ENCODE measurements at regions not wholly inside any gene's neighbourhood (a gene's known extent, or its start where the extent isn't known, plus 50 kb on each side); places are given as distances from the start of the nearest gene placed in this dataset.

DNA sequence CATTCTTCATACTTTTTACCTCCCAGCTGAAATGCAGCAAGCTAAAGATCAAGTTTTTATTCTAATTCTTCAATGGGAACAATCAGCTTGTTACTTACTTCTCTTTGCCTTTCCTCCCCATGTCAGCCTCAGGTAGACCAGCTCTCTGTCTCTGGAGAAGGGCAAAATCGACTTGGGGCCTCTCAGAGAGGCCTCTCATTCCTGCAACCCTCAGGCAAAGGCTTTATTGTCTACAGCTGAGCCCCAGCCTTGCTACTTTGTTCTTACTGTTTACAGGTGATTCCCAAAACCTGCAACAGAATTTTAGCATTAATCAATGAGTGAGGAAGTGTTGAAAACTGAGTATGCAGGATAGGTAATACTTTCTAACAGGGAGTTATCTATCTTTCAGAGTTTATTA lies 148.6 kb downstream of the KIF2B start:
- TF ChIP-seq, protein P1, sequence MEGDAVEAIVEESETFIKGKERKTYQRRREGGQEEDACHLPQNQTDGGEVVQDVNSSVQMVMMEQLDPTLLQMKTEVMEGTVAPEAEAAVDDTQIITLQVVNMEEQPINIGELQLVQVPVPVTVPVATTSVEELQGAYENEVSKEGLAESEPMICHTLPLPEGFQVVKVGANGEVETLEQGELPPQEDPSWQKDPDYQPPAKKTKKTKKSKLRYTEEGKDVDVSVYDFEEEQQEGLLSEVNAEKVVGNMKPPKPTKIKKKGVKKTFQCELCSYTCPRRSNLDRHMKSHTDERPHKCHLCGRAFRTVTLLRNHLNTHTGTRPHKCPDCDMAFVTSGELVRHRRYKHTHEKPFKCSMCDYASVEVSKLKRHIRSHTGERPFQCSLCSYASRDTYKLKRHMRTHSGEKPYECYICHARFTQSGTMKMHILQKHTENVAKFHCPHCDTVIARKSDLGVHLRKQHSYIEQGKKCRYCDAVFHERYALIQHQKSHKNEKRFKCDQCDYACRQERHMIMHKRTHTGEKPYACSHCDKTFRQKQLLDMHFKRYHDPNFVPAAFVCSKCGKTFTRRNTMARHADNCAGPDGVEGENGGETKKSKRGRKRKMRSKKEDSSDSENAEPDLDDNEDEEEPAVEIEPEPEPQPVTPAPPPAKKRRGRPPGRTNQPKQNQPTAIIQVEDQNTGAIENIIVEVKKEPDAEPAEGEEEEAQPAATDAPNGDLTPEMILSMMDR (conservative IDR thresholded peaks at IDR 0.05 in 1 of 2, IDR thresholded peaks at IDR 0.05 in 1 of 2; ENCODE audit: low read depth in 1 of 2, low read length in 2 of 2), result no peak
- no peak for TF ChIP-seq EZH2 (IDR thresholded peaks at IDR 0.05; ENCODE audit: low read length, missing control alignments)
